Keratinocyte (primary cell): ENCODE measurements at regions not wholly inside any gene's neighbourhood (a gene's known extent, or its start where the extent isn't known, plus 50 kb on each side); places are given as distances from the start of the nearest gene placed in this dataset.

ENCODE experiments used
- CTCF ChIP-seq, 3 experiments: IDR thresholded peaks in 1 of 3; conservative IDR thresholded peaks in 1 of 3; optimal IDR thresholded peaks in 1 of 3; 2 replicates in 2 of 3; 3 replicates in 1 of 3; pipeline versions ENCODE3 to v1.5.1; 2011; ENCODE audit warnings: low read length in 3 of 3, mild to moderate bottlenecking in 3 of 3, moderate library complexity in 2 of 3, control low read depth in 1 of 3, inconsistent platforms in 1 of 3; ENCODE audit not compliant: insufficient read depth in 2 of 3; ENCODE audit errors: extremely low read depth in 1 of 3
- EZH2 ChIP-seq: IDR thresholded peaks from one replicate; pipeline ENCODE4 v1.6.1; 2012; ENCODE audit warnings: inconsistent platforms, mild to moderate bottlenecking, low read length, moderate library complexity

- no peak for TF ChIP-seq CTCF (optimal IDR thresholded peaks at IDR 0.05 in 1 of 3, IDR thresholded peaks at IDR 0.05 in 1 of 3, conservative IDR thresholded peaks at IDR 0.05 in 1 of 3; ENCODE audit: extremely low read depth in 1 of 3, insufficient read depth in 2 of 3, low read length in 3 of 3)
- no peak for TF ChIP-seq EZH2
These were observed 144.9 kb upstream of the FER start for GRCh38 chr5:108602830-108603229.
